ENCODE measurements at regions not wholly inside any gene's neighbourhood (a gene's known extent, or its start where the extent isn't known, plus 50 kb on each side); places are given as distances from the start of the nearest gene placed in this dataset.

DNA sequence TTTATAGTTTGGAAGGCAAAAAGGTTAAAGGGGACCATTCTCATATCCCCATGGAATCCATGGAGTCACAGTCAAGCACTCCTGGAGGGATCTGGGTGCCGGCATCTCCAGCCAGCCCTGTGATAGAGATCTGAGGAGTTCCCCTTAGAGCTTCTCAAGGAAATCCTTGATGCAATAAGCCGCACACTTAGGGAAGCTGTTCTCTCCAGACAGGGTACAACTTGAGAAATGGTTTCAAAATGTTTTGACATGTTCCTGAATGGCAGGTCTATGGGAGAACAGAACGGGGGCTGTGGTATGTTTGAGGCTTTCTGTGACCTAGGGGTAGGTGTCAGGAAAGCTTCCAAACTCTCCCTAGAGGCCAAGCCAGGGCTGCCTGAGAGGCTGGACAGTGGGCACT lies 292.9 kb downstream of the TLE3 start:
- in situ Hi-C loops (cut with HindIII; ENCODE audit: low sequenced_read_pairs), result no loop called here

DNA sequence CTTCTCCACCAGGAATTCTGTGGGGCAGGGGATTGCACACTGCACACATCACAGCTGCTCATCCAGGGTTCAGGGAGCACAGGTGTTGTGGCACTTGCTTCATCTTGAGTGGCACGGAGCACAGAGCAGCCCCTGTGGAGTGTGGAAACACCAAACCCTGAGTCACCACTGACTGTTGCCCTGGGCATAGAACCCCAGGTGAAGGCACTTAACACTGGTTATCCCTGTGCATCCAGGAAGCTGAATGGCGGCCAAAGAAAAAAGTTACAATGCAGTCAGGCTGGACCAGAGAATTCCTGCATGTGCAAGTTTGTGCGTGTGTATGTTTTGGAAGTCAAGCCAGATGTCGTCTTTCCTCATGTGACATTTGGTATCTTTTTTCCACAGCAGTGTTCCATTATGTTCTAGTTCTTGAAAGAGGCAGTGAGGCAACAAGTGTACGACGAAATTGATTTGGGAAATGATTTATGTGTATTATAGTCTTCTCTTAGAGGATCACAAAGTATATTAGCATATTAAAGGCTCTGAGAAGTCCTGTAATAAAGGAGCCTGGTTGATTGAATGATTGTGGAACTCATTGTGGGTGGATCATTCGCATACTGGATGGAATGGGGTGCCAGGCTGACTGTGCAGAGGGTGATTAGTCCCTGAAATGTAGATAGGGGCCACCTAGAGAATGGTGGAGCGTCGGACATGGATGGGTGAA lies 292.3 kb downstream of the TLE3 start:
- in situ Hi-C loops (cut with HindIII; ENCODE audit: low sequenced_read_pairs), result no loop called here

- in situ Hi-C loops (cut with HindIII; ENCODE audit: low sequenced_read_pairs), result no loop called here
These were observed 291.3 kb downstream of the TLE3 start for GRCh38 chr15:69806287-69806915.

GRCh38 chr15:69807721-69808120 lies 290.0 kb downstream of the TLE3 start:
- in situ Hi-C loops (cut with HindIII; ENCODE audit: low sequenced_read_pairs), result no loop called here

GRCh38 chr15:69808756-69809155 lies 289.0 kb downstream of the TLE3 start:
- in situ Hi-C loops (cut with HindIII; ENCODE audit: low sequenced_read_pairs), result no loop called here

GRCh38 chr15:69809421-69809820 lies 288.3 kb downstream of the TLE3 start:
- in situ Hi-C loops (cut with HindIII; ENCODE audit: low sequenced_read_pairs), result no loop called here

GRCh38 chr15:69810431-69811354 lies 287.0 kb downstream of the TLE3 start:
- in situ Hi-C loops (cut with HindIII; ENCODE audit: low sequenced_read_pairs), result no loop called here

- in situ Hi-C loops (cut with HindIII; ENCODE audit: low sequenced_read_pairs), result no loop called here
These were observed 284.9 kb downstream of the TLE3 start for GRCh38 chr15:69812861-69813261.

DNA sequence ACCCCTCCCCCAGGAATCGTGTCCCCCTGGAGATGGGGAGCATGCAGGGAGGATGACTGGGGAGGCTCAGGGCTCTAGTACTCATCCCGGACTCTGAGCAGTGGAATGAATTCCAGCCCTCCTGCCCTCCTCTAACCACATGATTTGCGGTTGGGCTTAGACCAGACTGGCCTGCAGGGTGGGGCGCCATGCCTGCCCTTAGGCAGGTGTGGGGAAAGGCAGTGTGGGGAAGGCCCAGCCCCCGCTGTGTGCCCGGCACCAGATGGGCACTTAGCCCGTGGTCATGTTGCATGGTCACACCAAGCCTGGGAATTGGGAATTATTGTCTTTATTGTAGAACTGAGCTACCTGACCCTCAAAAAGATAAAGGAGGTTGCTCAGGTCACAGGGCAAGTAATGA lies 283.8 kb downstream of the TLE3 start:
- in situ Hi-C loops (cut with HindIII; ENCODE audit: low sequenced_read_pairs), result no loop called here

GRCh38 chr15:69814932-69815331 lies 282.8 kb downstream of the TLE3 start:
- in situ Hi-C loops (cut with HindIII; ENCODE audit: low sequenced_read_pairs), result no loop called here

GRCh38 chr15:69815793-69816192 lies 281.9 kb downstream of the TLE3 start:
- in situ Hi-C loops (cut with HindIII; ENCODE audit: low sequenced_read_pairs), result no loop called here

DNA sequence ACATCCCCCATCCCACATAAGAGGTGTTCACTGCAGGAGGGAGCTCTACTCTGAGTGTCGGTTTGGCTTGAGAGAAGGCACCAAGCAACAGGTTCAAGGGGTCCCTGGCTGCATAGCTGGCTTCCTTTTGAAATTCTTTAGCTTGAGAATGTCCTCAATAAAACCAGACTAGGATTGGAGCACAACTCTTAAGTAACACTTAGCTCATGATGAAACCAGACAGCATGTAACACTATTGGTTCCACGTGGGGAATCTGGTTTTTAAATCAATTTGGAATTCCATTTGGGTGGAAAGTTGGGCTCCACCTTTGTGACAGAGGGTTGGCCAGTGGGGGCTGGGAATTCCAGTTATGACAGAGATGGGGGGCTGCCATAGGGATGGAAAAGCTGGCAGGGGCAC lies 281.2 kb downstream of the TLE3 start:
- in situ Hi-C loops (cut with HindIII; ENCODE audit: low sequenced_read_pairs), result no loop called here

- in situ Hi-C loops (cut with HindIII; ENCODE audit: low sequenced_read_pairs), result no loop called here
These were observed 279.2 kb downstream of the TLE3 start for GRCh38 chr15:69818529-69818928.

DNA sequence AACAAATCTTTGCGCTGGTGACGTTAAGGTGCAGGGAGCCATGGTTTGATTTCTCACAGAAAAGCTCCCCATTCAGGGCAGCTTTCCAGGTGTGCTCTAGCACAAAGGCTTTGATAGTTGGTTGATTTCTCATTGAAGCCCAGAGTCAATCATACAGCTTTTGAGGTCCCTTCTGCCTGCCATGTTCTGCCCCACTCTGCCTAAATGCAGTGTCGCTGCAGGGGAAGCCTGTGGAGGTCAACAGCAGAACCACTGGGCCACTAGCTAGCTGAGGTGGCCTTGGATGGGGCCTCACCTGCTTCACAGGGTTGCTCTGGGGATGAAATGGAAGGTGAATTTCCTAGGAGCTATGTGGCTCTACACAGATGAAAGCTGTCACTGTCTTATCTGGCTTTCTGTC lies 278.3 kb downstream of the TLE3 start:
- in situ Hi-C loops (cut with HindIII; ENCODE audit: low sequenced_read_pairs), result no loop called here

GRCh38 chr15:69820819-69821218 lies 276.9 kb downstream of the TLE3 start:
- in situ Hi-C loops (cut with HindIII; ENCODE audit: low sequenced_read_pairs), result no loop called here

- in situ Hi-C loops (cut with HindIII; ENCODE audit: low sequenced_read_pairs), result no loop called here
These were observed 274.4 kb downstream of the TLE3 start for GRCh38 chr15:69823223-69823907.

GRCh38 chr15:69824075-69824876 lies 273.4 kb downstream of the TLE3 start:
- in situ Hi-C loops (cut with HindIII; ENCODE audit: low sequenced_read_pairs), result no loop called here

DNA sequence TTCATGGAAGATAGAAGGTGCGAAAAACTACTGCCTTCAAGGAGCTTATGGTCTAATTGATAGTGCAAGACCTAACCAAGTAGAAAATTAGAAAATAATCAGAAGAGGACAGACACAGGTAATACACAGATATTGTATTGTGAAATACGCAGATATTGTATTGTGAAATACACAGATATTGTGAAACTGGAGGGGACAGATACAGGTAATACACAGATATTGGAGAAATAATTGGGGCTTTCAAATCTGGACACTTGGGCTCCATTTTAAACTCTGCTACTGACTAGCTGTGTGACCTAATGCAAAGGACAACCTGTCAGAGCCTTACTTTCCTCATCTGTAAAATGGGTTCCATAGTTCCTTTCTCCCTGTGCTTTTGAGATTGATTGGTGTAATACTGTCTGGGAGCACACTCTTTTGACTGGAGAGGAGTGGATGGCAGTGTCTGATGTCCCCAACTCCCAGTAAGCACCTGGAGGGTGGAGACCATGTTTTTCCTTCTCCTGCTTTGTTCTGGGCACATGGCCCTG lies 272.8 kb downstream of the TLE3 start:
- in situ Hi-C loops (cut with HindIII; ENCODE audit: low sequenced_read_pairs), result no loop called here

- in situ Hi-C loops (cut with HindIII; ENCODE audit: low sequenced_read_pairs), result no loop called here
These were observed 271.5 kb downstream of the TLE3 start for GRCh38 chr15:69825941-69826818.
